GM23338 (cell line): ENCODE measurements at regions not wholly inside any gene's neighbourhood (a gene's known extent, or its start where the extent isn't known, plus 50 kb on each side); places are given as distances from the start of the nearest gene placed in this dataset.

ENCODE experiments used
- ATAC-seq: fragments of 200-7000 bp; cut with Tn5 transposase; 3 replicates; pipeline ENCODE4 v1.9.1; 2020
- DNase-seq: peaks from one replicate; pipeline ENCODE4 v3.0.0-alpha.2; 2015; ENCODE audit warnings: low spot score
- H2AFZ ChIP-seq: fragments of 200-600 bp; sonication (generic); 2 replicates; pipeline ENCODE4 v1.8.0; 2016; ENCODE audit warnings: antibody characterized with exemption, mild to moderate bottlenecking, moderate library complexity
- H3F3A ChIP-seq: fragments of 200-600 bp; sonication (generic); replicated peaks from 2 replicates; pipeline ENCODE4 v1.8.0; 2017; ENCODE audit warnings: antibody characterized with exemption, mixed run types, low read depth
- H3K27ac ChIP-seq: fragments of 200-600 bp; sonication (generic); 2 replicates; pipeline ENCODE4 v1.6.1; 2016; ENCODE audit warnings: low read depth
- H3K27me3 ChIP-seq: fragments of 200-600 bp; sonication (generic); 2 replicates; pipeline ENCODE4 v1.8.0; 2016; ENCODE audit warnings: mild to moderate bottlenecking, mixed run types, moderate library complexity; ENCODE audit not compliant: insufficient read depth
- H3K36me3 ChIP-seq: fragments of 200-600 bp; sonication (generic); 2 replicates; pipeline ENCODE4 v1.8.0; 2016; ENCODE audit warnings: mild to moderate bottlenecking; ENCODE audit not compliant: insufficient read depth
- H3K4me1 ChIP-seq: fragments of 200-600 bp; sonication (generic); 2 replicates; pipeline ENCODE4 v1.8.0; 2016; ENCODE audit warnings: mild to moderate bottlenecking, moderate library complexity; ENCODE audit not compliant: insufficient read depth
- H3K4me2 ChIP-seq: fragments of 200-600 bp; sonication (generic); 2 replicates; pipeline ENCODE4 v1.7.1; 2017; ENCODE audit warnings: mixed run types
- H3K4me3 ChIP-seq: fragments of 200-600 bp; sonication (generic); 2 replicates; pipeline ENCODE4 v1.6.1; 2016; ENCODE audit warnings: mixed run types
- H3K79me2 ChIP-seq: fragments of 200-600 bp; sonication (generic); replicated peaks from 2 replicates; pipeline ENCODE4 v1.8.0; 2017; ENCODE audit warnings: mild to moderate bottlenecking; ENCODE audit not compliant: insufficient read depth
- H3K9me2 ChIP-seq: fragments of 200-600 bp; sonication (generic); 2 replicates; pipeline ENCODE4 v1.8.0; 2017; ENCODE audit not compliant: insufficient read depth
- H4K20me1 ChIP-seq: fragments of 200-600 bp; sonication (generic); replicated peaks from 2 replicates; pipeline ENCODE4 v1.8.0; 2017; ENCODE audit warnings: mild to moderate bottlenecking; ENCODE audit not compliant: insufficient read depth
- H3K27ac Mint-ChIP-seq: 2 replicates; pipeline ENCODE4 v1.8.0; 2020; ENCODE audit warnings: inconsistent platforms, mild to moderate bottlenecking, moderate library complexity, mixed read lengths
- H3K27me3 Mint-ChIP-seq: 3 replicates; pipeline ENCODE4 v1.8.0; 2022; ENCODE audit warnings: low read depth, mild to moderate bottlenecking, moderate library complexity, mixed read lengths, inconsistent platforms; ENCODE audit not compliant: insufficient read depth, poor library complexity
- H3K36me3 Mint-ChIP-seq: 3 replicates; pipeline ENCODE4 v1.8.0; 2021; ENCODE audit warnings: low read depth, mild to moderate bottlenecking, inconsistent platforms, moderate library complexity, mixed read lengths
- H3K4me1 Mint-ChIP-seq: 3 replicates; pipeline ENCODE4 v1.8.0; 2020; ENCODE audit warnings: mild to moderate bottlenecking, inconsistent platforms, mixed read lengths
- H3K4me3 Mint-ChIP-seq: 3 replicates; pipeline ENCODE4 v1.8.0; 2021; ENCODE audit warnings: moderate library complexity, mild to moderate bottlenecking, inconsistent platforms, mixed read lengths
- H3K9me3 Mint-ChIP-seq: 3 replicates; pipeline ENCODE4 v1.8.0; 2020; ENCODE audit warnings: moderate library complexity, mild to moderate bottlenecking, inconsistent platforms, mixed read lengths
- CTCF ChIP-seq, 2 experiments: fragments of 200-600 bp in 1 of 2; sonication (generic) in 1 of 2; conservative IDR thresholded peaks; 2 replicates each; pipeline versions ENCODE4 v1.5.1 to v1.6.1; 2016 to 2017; ENCODE audit warnings: antibody characterized with exemption in 2 of 2, low read depth in 2 of 2, mild to moderate bottlenecking in 2 of 2, moderate library complexity in 1 of 2
- ETS1 ChIP-seq: IDR thresholded peaks from 2 replicates; pipeline ENCODE4 v1.6.1; 2016; ENCODE audit warnings: antibody characterized with exemption
- EZH2phosphoT487 ChIP-seq: fragments of 200-600 bp; sonication (generic); IDR thresholded peaks from one replicate; pipeline ENCODE4 v1.8.1; 2018; ENCODE audit warnings: antibody characterized with exemption; ENCODE audit not compliant: unreplicated experiment
- JUNB ChIP-seq: IDR thresholded peaks from one replicate; pipeline ENCODE4 v1.6.1; 2016; ENCODE audit warnings: antibody characterized with exemption; ENCODE audit not compliant: unreplicated experiment
- NANOG ChIP-seq: IDR thresholded peaks from 2 replicates; pipeline ENCODE4 v1.6.1; 2016; ENCODE audit warnings: antibody characterized with exemption, borderline replicate concordance
- POLR2AphosphoS5 ChIP-seq: IDR thresholded peaks from 2 replicates; pipeline ENCODE4 v1.6.1; 2016; ENCODE audit warnings: antibody characterized with exemption, low read depth
- ZNF114 ChIP-seq: fragments of 250-450 bp; sonication (Bioruptor Pico); IDR thresholded peaks from 2 replicates; pipeline ENCODE4 v1.5.0; 2020; ENCODE audit warnings: mild to moderate bottlenecking, moderate library complexity
- ZNF462 ChIP-seq: fragments of 250-450 bp; sonication (Bioruptor Pico); IDR thresholded peaks from 2 replicates; pipeline ENCODE4 v1.5.0; 2020; ENCODE audit warnings: mild to moderate bottlenecking, moderate library complexity

- TF ChIP-seq ZNF462, result no peak
- no peak for TF ChIP-seq ETS1
- TF ChIP-seq POLR2AphosphoS5, result no peak
- no peak for TF ChIP-seq EZH2phosphoT487
Observed at GRCh38 chr20:51126337-51126736, 103.4 kb upstream of the KCNG1 start (continued).

- Histone ChIP-seq H3K9me2 (no peaks in the 10 kb centered on the region), H2AFZ (0 out of 2 replicates have a peak overlapping the region, but pooled peaks have one; percentile 16), H3K4me3 (no peak overlapping the region), H3K27ac (no peak overlapping the region), H3K36me3 (no peaks in the 10 kb centered on the region), H3K27me3 (no peaks in the 10 kb centered on the region), H3K4me2 (no peak overlapping the region), H4K20me1 (no peaks in the 10 kb centered on the region), H3K4me1 (peaks cover 14% of the 10 kb centered on the region), H3K79me2 (no peaks in the 10 kb centered on the region), H3F3A (no peaks in the 10 kb centered on the region)
- ATAC-seq (no peak), DNase-seq (no peak)
- Mint-ChIP-seq H3K27me3 (peaks cover 11% of the 10 kb centered on the region), H3K36me3 (no peaks in the 10 kb centered on the region), H3K4me1 (peaks cover 23% of the 10 kb centered on the region), H3K4me3 (no peak overlapping the region), H3K27ac (no peak overlapping the region), H3K9me3 (no peaks in the 10 kb centered on the region)
- TF ChIP-seq NANOG (no peak), JUNB (no peak), ZNF462 (no peak), ZNF114 (CRISPR knock-in tag) (no peak), CTCF (conservative IDR thresholded peaks at IDR 0.05; ENCODE audit: low read depth in 2 of 2) (no peak)
Observed at GRCh38 chr20:51125780-51126179, 102.9 kb upstream of the KCNG1 start.
